ENCODE measurements at regions not wholly inside any gene's neighbourhood (a gene's known extent, or its start where the extent isn't known, plus 50 kb on each side); places are given as distances from the start of the nearest gene placed in this dataset.

GRCh38 chr18:50494569-50494968 lies 65.3 kb upstream of the MAPK4 start:
- TF ChIP-seq CTCF (IDR thresholded peaks at IDR 0.05), result no peak
- no peak for TF ChIP-seq POLR2A (IDR thresholded peaks at IDR 0.05)

Measured in lower leg skin (tissue), 3 donors.